Left cardiac atrium (tissue), 4 donors: ENCODE measurements at regions not wholly inside any gene's neighbourhood (a gene's known extent, or its start where the extent isn't known, plus 50 kb on each side); places are given as distances from the start of the nearest gene placed in this dataset.
"Not testable (repeated sequence)": the region's sequence is repeated elsewhere in the genome, so short reads cannot be mapped to it uniquely, and the experiment has no call there.

Source experiments
- ATAC-seq, 2 donors: fragments of 200-7000 bp; cut with Tn5 transposase; one replicate each; pipeline ENCODE4 v1.9.1; 2020; ENCODE audit warnings: mild to moderate bottlenecking in 2 of 2, moderate library complexity in 2 of 2
- DNase-seq: peaks from one replicate; pipeline ENCODE4 v3.0.0-alpha.2; 2020
- intact Hi-C, 2 donors: fragments of 100-400 bp; cut with DNase I; formaldehyde crosslinking; loops; one replicate each; pipeline versions ENCODE4 v1.14.1 to v1.15.1; 2022 to 2023
- donor health status: DM: no; HTN: yes; CAD: no.
- donor health status: DM: no; HTN: yes; CAD: no; lungs with severe emphysema.
- donor health status: DM: yes; HTN: yes; CAD: no.
- donor health status: Dilated cardiomyopathy.

DNA sequence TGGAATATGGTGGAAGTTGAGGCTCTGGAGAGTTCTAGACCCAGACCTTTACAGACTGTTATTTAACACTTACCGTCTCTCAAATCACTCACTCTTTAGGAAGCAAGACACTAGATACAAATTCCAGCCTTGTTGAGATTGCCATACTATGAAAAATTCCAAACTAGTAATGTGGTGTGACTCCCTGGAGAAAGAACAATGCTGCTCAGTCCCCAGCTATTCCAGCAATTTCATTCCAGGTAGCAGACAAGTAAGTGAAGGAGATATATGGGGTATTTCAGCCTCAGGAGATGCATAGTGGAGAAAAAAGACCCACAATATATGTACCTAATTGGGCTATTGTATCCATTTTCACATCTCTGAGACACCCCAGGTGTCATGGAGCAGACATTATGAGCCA lies 678.9 kb upstream of the LMO3 start:
- DNase-seq (no peak), ATAC-seq (no peak)
- intact Hi-C loops = no loop called here

DNA sequence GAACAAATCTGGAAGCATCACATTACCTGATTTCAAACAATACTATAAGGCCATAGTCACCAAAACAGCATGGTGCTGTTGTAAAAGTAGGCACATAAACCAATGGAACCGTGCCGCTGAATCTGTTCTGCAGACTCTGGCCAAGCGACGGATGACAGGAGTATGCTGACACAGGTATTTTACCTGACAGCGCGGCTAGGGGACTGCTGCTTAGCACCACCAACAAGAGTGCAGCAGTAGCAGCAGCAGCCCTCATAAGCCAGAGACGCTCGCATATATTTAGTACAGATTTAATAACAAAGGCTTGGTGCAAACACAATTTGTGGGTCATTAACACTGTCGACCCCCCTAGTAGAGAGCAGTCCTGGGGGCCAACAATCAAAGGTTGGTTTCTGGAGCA lies 677.6 kb upstream of the LMO3 start:
- intact Hi-C loops = no loop called here
- no peak for DNase-seq

DNA sequence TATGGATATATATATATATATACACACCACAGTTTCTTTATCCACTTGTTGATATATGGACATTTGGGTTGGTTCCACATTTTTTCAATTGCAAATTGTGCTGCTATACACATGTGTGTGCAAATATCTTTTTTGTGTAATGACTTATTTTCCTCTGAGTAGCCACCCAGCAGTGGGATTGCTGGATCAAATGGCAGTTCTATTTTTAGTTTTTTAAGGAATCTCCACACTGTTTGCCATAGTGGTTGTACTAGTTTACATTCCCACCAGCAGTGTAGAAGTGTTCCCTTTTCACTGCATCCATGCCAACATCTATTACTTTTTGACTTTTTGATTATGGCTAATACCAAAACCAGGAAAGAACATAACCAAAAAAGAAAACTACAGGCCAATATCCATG lies 676.2 kb upstream of the LMO3 start:
- DNase-seq, intact Hi-C loops, ATAC-seq: not testable (repeated sequence)

More for the DNA sequence above, 677.6 kb upstream of the LMO3 start:
- ATAC-seq = no peak

DNA sequence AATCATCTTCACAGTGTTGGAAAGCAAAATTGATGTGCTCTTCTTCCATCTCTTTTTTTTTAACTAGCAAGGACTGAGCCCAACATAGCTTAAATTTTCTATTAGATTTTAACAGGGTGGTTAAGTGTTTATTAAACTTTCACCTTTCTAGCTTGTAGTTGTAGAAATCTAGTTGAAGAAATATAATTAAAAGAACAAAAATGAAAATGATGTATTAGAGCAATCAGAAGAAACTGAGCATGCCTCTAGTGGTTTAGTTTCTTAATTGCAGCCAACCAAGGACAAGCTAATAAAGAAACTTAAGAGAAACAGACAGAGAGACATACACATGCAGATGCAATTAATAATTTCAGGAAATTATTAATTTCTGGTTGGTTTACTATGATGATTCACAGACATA lies 673.0 kb upstream of the LMO3 start:
- no peak for ATAC-seq
- DNase-seq = no peak
- intact Hi-C loops = no loop called here

DNA sequence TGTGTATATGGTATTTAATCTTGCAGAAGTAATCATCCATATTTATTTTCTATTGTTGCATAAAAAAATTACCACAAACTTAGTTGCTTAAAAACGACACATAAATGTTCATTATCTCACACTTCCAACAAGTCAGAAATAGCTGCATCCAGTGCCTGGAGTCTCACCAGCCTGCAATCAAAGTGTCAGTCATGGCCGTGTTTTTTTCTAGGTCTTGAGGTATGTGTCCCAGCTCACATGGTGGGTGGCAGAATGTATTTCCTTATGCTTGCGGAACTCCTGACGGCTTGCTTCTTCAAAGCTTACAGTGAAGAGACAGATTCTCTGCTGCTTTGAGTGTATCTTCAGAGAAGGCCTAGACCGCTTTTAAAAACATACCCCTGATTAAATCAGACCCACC lies 670.2 kb upstream of the LMO3 start:
- intact Hi-C loops = no loop called here
- DNase-seq (no peak), ATAC-seq (no peak)

DNA sequence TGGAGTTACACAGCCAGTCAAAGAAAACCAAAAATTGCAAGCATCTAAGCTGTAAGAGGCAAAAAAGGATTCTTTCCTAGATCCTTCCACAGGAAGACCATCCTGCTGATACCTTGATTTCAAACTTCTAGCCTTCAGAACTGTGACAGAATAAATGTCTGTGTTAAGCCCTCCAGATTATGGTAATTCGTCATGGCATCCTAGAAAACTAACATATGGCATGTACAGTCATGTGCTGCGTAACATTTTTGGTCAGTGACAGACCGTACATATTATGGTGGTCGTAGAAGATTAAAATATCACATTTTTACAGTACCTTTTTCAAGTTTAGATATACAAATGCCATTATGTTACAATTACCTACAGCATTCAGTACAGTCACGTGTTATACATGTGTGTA lies 660.9 kb upstream of the LMO3 start:
- ATAC-seq (no peak), DNase-seq (no peak)
- intact Hi-C loops = no loop called here

DNA sequence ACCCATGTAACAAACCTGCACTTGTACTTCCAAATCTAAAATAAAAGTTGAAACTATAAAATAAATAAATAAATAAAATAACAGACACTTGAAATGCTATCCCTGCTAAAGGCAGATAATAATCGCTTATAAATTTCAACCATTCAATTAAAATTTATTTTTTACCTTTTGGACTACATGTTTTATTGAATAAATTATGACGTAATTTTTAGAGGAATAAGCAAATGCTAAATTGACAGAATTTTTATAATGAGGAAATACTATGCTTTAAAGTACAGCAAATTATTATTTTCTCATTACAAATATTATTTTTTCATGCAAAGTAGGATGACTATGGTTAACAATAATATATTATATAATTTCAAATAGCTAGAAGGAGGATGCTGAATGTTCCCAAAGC lies 658.6 kb upstream of the LMO3 start:
- intact Hi-C loops = no loop called here
- DNase-seq (no peak), ATAC-seq (no peak)

DNA sequence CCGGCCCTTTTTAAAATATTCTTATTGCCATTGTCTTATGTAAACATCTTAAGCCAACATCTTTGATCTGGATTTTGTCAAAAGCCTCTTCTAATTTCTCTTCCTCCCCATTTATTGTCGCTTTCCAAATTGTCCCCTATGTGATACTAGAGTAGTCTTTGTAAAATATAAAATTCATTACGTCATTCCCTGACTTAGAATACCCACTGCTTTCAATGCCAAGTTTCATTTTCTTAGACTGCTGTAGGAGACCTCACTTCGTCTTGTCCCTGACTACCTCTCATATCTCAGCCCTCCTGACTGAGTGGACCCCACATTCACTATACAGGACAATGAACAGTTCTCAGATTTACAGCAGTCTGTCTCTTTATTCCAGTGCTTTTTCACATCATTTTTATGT lies 633.9 kb upstream of the LMO3 start:
- no peak for ATAC-seq
- intact Hi-C loops = no loop called here
- DNase-seq = no peak

DNA sequence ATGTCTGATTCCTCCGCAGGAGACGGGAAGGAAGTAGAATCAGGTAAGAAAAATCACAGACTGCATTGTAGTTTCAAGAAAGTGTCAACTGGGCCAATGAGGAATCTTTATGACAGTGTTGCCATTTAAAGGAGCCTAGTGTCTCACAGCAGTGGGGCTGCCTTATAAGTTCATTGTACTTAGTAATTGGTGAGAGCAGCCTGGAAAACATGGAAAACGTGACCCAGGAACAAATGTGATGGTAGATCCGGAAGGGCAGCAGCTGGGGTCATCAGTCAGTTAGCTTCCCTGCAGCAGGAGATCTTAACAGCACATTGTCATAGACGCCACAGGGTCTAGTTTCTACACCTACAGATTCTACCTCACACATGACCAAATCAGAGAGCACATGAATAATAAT lies 630.0 kb upstream of the LMO3 start:
- intact Hi-C loops = no loop called here
- DNase-seq (no peak), ATAC-seq (no peak)

DNA sequence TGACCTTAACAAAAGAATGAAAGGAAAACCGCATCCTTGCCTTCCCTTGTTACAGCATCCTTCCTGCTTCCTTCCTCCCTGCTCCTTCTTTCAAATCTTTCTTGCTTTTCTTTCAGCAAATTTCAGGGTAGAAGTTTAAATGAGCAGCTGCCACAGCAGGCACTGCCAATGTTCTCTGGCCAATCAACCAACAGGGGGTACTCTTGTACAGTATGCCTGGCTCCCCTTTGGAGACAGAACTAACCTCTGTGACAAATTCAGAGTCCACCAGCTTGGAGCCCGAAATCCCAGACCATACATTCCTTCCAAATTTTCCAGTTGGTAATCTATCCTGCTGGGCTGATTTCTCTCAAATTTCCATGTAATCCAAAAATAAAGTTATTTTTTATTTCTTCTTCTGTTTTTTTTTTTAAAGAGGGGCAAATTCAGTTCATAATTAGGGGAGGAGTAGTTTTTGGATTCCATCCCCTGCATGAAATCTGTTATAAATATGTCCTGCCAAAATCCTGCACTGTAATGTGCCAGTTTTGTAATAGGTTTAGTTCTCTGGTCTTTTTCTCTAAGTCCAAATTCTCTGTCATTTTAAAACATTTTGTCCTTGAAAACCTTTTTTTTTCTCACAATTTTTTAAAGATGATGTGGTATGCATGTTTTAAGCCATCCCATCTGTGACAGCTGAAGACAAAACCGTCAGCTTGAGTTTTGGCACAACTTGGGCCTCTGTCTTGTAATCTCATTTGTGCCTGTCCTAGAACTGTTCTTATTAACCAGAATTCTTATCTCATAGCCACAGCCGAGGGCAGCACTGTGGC lies 610.0 kb upstream of the LMO3 start:
- DNase-seq (no peak), ATAC-seq (no peak)
- intact Hi-C loops = no loop called here

DNA sequence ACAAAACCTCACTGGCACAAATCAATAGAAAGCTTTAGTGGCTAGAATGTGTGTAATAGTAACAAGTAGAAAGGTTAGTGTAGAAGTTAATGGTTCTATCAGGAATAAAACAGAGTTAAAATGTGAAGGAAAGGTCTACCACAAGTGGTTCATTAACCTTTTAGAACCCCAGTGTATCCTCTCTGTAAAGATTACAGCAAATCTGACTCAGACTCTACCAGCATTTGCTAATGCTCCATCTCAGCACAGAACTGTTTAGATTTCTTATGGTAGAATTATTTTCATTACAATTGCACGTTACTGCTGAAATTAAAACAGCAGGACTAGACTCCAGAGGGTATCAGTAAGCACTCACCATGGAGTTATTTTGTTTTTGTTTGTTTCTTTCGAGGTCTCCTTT lies 609.0 kb upstream of the LMO3 start:
- intact Hi-C loops = no loop called here
- no peak for ATAC-seq

DNA sequence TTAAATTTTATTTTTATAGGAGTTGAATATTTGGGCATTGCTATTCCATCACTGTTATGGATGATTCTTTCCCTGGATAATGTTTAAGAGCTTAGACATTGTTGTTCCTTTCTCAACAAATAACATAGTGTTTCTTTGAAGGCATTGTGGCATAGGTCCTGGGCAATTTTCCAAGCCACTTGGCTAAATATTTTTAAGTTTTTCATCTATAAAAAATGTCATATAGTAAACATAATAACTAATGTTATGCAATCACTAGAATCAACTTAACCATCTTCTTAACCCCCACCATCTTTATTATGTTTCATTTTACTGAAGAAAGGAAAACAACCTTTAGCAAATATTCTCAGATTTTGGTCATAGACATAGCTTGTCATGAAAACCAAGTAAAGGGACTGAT lies 600.6 kb upstream of the LMO3 start:
- intact Hi-C loops = no loop called here
- DNase-seq (no peak), ATAC-seq (no peak)

More for the DNA sequence above, 609.0 kb upstream of the LMO3 start:
- no peak for DNase-seq

DNA sequence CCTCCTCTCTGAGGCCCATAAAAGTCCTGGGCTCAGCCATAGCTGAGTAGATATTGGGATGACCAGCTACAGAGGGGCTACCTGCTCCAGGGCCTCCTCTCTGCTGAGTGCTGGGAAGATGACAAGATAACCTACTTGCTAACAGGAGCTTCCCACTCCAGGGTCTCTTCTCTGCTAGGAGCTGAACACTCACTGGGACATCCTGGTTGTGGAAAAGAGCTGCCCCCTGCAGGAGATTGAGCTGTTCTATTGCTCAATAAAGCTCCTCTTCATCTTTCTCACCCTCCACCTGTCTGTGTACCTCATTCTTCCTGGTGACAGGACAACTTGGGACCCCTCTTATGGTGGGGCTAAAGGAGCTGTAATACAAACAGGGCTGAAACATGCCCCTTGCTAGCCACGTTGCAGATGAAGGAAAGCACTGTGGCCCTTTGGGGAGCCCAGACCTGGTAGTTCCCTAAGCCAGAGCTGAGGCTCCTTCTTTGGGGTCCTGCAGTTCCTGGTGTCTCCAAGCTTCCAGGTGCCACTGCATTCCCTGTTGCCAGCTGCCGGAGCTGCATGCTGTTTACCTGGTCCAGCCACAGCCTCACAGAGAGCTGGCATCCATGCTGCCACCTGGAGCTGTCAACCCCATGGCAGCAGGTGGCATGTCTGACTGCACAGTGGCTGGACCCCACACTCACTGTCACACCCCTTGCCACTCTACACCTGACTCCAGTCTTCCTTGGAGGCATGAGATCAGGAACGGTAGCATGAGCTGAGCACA lies 598.5 kb upstream of the LMO3 start:
- no peak for ATAC-seq
- intact Hi-C loops = no loop called here
- no peak for DNase-seq

DNA sequence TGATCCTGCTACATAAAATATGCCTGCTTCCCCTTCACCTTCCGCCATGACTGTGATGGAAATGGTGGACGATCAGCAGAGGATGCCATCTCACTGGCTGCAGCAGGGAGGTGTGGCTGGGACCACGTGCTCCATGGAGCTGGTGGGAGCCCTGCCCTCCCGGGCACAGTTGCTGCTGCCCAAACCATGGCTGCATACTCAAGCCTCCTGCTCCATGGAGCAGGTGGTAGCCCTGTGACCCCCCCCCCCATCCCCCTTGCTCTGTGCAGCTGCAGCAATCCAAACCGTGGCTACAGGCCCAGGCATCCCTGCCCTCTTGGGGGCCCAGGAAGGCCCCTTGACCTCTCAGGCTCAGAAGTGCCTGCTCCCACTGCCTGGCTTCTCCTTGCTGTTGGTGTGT lies 597.5 kb upstream of the LMO3 start:
- no peak for ATAC-seq
- intact Hi-C loops = no loop called here

DNA sequence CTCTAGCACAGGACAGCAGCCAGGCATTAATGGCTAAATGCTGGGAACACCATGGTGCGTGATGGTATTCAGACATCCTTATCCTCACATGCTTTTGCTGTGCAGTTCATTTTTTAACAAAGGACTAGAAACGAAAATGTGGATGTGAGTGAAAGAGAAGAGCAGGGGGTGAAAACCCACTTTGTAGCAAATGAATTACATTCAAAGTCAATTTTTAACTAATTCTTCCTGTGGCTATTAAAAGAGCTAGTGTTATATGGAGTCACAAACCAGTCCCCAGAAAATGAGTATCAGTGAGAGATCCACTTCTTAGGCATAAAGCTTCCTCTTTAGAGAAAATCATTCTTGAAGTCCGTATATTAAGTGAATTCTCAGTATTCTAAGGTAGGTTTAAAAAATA lies 592.0 kb upstream of the LMO3 start:
- ATAC-seq = no peak
- intact Hi-C loops = no loop called here

More for the DNA sequence above, 597.5 kb upstream of the LMO3 start:
- DNase-seq = no peak

DNA sequence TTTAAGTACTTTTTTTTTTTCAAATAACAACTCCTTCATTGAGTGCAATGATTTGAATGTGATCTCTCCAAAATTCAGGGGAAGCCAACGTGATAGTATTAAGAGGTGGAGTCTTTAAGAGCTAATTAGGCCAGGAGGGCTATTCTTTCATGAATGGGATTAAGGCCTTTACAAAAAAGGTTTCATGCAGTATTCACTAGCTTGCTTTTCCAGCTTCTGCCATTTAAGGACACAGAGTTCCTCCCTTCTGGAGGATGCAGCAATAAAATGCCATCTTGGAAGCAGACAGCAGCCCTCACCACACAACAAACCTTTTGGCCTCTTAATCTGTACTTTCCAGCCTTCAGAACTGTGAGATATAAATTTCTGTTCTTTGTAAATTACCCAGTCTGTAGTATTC lies 586.8 kb upstream of the LMO3 start:
- DNase-seq (no peak), ATAC-seq (no peak)
- intact Hi-C loops = no loop called here

More for the DNA sequence above, 592.0 kb upstream of the LMO3 start:
- DNase-seq = no peak

DNA sequence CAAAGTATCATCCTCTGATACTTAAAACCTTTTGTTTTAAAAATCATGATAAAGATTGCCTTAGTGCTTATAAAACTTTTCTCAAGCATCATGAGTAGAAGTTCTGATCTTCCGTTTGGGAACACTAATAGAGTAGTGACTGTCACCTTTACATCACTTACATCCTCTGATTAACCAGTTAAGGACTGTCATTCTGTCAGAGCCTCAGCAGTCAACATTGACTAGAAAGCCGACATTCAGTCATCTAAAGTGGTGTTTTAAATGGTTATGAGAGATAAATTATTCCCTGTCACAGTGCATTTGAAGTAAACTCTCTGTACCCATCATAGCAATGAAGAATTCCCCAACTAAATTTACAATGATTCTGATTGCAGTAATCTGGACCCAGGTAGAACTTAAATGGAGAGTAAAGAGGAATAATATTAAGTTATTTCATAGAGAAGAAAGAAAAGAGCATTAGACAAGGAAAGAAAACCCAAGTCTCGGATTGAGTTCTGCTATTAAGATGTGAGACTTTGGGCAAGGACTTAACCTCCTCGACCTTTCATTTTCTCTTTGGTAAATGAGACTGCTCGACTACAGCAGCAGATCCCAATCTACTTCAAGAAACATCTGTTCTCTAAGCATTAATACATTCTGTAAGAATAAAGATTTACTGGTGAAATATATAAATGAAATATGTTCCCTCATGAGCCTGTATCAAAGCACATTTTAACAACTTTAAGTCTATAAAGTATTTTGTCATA lies 563.9 kb upstream of the LMO3 start:
- intact Hi-C loops = no loop called here
- DNase-seq (no peak), ATAC-seq (no peak)

DNA sequence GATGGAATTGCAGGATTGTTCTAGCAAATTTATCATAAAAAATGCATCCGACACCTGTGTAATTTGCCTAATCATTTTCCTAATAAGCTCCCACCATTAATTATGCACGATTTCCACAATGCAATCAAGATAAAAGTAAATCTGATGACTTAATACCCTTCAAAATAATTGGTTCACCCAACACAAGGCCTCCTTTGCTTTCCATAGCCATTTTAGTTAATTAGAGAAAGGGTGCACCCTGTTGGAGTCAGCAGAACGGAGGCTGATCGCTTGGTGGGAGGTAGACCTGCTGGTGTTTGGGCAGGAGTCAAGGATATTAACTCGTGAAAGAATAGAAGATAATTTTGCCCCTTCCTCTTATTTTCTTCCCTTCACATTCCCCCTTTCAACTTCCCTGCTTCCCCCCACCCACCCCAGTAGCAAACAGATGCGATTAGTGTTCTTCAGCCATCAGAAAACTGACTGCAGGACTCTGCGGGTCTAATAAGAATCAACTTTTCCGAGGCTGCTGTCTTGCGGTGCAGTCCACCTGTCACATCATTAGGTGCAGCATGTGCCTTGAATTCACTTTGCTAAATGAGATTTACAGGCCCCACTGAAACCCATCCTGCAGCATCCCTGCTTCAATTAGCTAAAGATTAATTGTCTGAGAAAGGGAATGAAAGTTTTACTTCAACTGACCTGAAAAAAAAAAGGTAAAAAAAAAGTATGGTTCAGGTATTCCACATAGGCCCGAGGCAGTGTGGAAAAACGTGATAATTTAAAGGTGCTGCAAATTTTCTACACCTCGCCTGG lies 553.7 kb upstream of the LMO3 start:
- ATAC-seq (no peak), DNase-seq (no peak)
- intact Hi-C loops = no loop called here

DNA sequence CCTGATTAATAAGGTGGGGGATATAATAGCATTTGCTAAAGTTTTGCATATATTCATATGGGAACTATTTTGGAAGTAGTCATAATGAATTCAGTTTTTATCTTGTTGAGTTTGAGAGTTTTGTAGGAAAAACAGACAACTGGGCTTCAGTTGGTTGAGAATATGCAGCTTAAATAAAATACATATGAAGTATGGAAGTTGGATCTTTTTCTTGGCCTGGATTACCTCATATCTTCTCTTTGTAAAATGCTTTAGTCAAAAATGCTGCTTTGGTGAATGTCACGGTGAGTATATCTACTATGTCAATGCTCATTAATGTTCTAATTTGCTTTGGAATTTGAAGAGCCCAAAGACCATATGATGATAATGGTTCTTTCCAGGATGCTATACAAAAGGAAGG lies 552.2 kb upstream of the LMO3 start:
- ATAC-seq = no peak
- no peak for DNase-seq
- intact Hi-C loops = no loop called here
